H1 (cell line): ENCODE measurements at regions not wholly inside any gene's neighbourhood (a gene's known extent, or its start where the extent isn't known, plus 50 kb on each side); places are given as distances from the start of the nearest gene placed in this dataset.

Experiments
- CTCF ChIA-PET: fragments of 300-600 bp; sonication (Branson Sonifier 250); formaldehyde crosslinking; loops from one replicate; lab custom pipeline; 2021; ENCODE audit not compliant: partially characterized antibody; lab: Charles Lee
- POLR2A ChIA-PET: fragments of 300-600 bp; sonication (Branson Sonifier 250); formaldehyde crosslinking; loops from one replicate; lab custom pipeline; 2021; ENCODE audit warnings: inconsistent platforms; ENCODE audit not compliant: partially characterized antibody; lab: Charles Lee
- DNase-seq, 2 experiments: peaks; one replicate each; pipeline versions ENCODE4 v3.0.0 to v3.0.0-alpha.2; 2010 to 2022; ENCODE audit warnings: low spot score in 2 of 2, low read depth in 1 of 2, mixed read lengths in 1 of 2
- FAIRE-seq: peaks from 2 replicates; lab custom pipeline; 2011; peaks lifted over from hg19 to GRCh38; lab: Jason Lieb, UNC
- H2AFZ ChIP-seq: 2 replicates; pipeline ENCODE4 v1.8.1; 2012; ENCODE audit warnings: low read length, inconsistent platforms
- H2AK5ac ChIP-seq: 2 replicates; pipeline ENCODE4 v1.6.1; 2013; ENCODE audit warnings: low read depth, low read length
- H2BK120ac ChIP-seq: replicated peaks from 2 replicates; pipeline ENCODE3; 2013; ENCODE audit warnings: low read depth, low read length, inconsistent platforms
- H2BK12ac ChIP-seq: 2 replicates; pipeline ENCODE4 v1.6.1; 2013; ENCODE audit warnings: low read depth, low read length
- H2BK15ac ChIP-seq: 2 replicates; pipeline ENCODE4 v1.6.1; 2013; ENCODE audit warnings: low read length
- H2BK20ac ChIP-seq: 2 replicates; pipeline ENCODE4 v1.6.1; 2013; ENCODE audit warnings: low read length
- H2BK5ac ChIP-seq: 2 replicates; pipeline ENCODE4 v1.6.1; 2013; ENCODE audit warnings: low read depth, low read length
- H3K14ac ChIP-seq: 2 replicates; pipeline ENCODE4 v1.6.1; 2013; ENCODE audit warnings: inconsistent platforms; ENCODE audit not compliant: insufficient read length
- H3K18ac ChIP-seq: 2 replicates; pipeline ENCODE4 v1.6.1; 2013; ENCODE audit warnings: low read length; ENCODE audit errors: extremely low read depth
- H3K23ac ChIP-seq: 2 replicates; pipeline ENCODE4 v1.6.1; 2013; ENCODE audit warnings: inconsistent platforms; ENCODE audit not compliant: insufficient read length
- H3K23me2 ChIP-seq: 2 replicates; pipeline ENCODE4 v1.6.1; 2013; ENCODE audit warnings: low read depth, low read length
- H3K27ac ChIP-seq: 2 replicates; pipeline ENCODE4 v1.6.1; 2011; ENCODE audit warnings: low read depth, low read length, inconsistent platforms
- H3K27me3 ChIP-seq, 4 experiments: replicated peaks in 1 of 4; 1 replicate in 1 of 4; 2 replicates in 3 of 4; pipeline versions ENCODE4 v1.6.1 to v1.8.1; 2011 to 2013; ENCODE audit warnings: low read length in 3 of 4, mild to moderate bottlenecking in 3 of 4, inconsistent platforms in 2 of 4, mixed read lengths in 2 of 4, moderate library complexity in 1 of 4; ENCODE audit not compliant: control insufficient read depth in 3 of 4, insufficient read depth in 3 of 4; ENCODE audit errors: extremely low read depth in 1 of 4
- H3K36me3 ChIP-seq, 4 experiments: 2 replicates each; pipeline versions ENCODE4 v1.6.1 to v1.8.1; 2011 to 2013; ENCODE audit warnings: mild to moderate bottlenecking in 4 of 4, low read length in 3 of 4, moderate library complexity in 2 of 4, control low read depth in 1 of 4, inconsistent platforms in 1 of 4; ENCODE audit not compliant: insufficient read depth in 4 of 4, control insufficient read depth in 2 of 4
- H3K4ac ChIP-seq: replicated peaks from 2 replicates; pipeline ENCODE3; 2013; ENCODE audit warnings: low read length, low read depth, mixed read lengths, inconsistent platforms; ENCODE audit not compliant: insufficient read length
- H3K4me1 ChIP-seq, 4 experiments: replicated peaks in 1 of 4; 1 replicate in 1 of 4; 2 replicates in 3 of 4; pipeline versions ENCODE4 v1.6.1 to v1.8.1; 2011 to 2013; ENCODE audit warnings: low read length in 3 of 4, inconsistent platforms in 2 of 4, mixed read lengths in 1 of 4; ENCODE audit not compliant: insufficient read depth in 4 of 4, control insufficient read depth in 3 of 4
- H3K4me2 ChIP-seq, 2 experiments: 2 replicates each; pipeline versions ENCODE4 v1.6.1 to v1.8.1; 2011 to 2013; ENCODE audit warnings: low read depth in 2 of 2, low read length in 2 of 2, control low read depth in 1 of 2, inconsistent platforms in 1 of 2, mild to moderate bottlenecking in 1 of 2; ENCODE audit not compliant: insufficient read depth in 1 of 2
- H3K4me3 ChIP-seq, 4 experiments: fragments of 200-600, 300-600 bp in 1 of 4; sonication (generic), shearing (Covaris generic), sonication (Bioruptor Twin) in 1 of 4; 2 replicates each; pipeline versions ENCODE4 v1.5.1 to v1.8.1; 2011 to 2016; ENCODE audit warnings: low read length in 4 of 4, low read depth in 3 of 4, control low read depth in 2 of 4, inconsistent platforms in 2 of 4, mild to moderate bottlenecking in 2 of 4, mixed read lengths in 1 of 4, moderate library complexity in 1 of 4; ENCODE audit not compliant: insufficient read depth in 2 of 4; ENCODE audit errors: extremely low read depth in 1 of 4
- H3K56ac ChIP-seq: replicated peaks from 2 replicates; pipeline ENCODE3; 2013; ENCODE audit warnings: low read depth, mild to moderate bottlenecking, mixed read lengths, low read length, inconsistent platforms; ENCODE audit not compliant: insufficient read length
- H3K79me1 ChIP-seq: 2 replicates; pipeline ENCODE4 v1.6.1; 2013; ENCODE audit warnings: low read depth, low read length, control low read depth
- H3K79me2 ChIP-seq, 2 experiments: 2 replicates each; pipeline versions ENCODE4 v1.6.1 to v1.8.1; 2012 to 2013; ENCODE audit warnings: low read length in 2 of 2, mild to moderate bottlenecking in 2 of 2, inconsistent platforms in 1 of 2; ENCODE audit not compliant: insufficient read depth in 2 of 2, control insufficient read depth in 1 of 2
- H3K9ac ChIP-seq, 4 experiments: replicated peaks in 1 of 4; 1 replicate in 1 of 4; 2 replicates in 3 of 4; pipeline versions ENCODE4 v1.6.1 to v1.8.1; 2011 to 2013; ENCODE audit warnings: low read depth in 3 of 4, low read length in 3 of 4, control low read depth in 2 of 4, mild to moderate bottlenecking in 2 of 4, moderate library complexity in 2 of 4, inconsistent platforms in 1 of 4; ENCODE audit errors: extremely low read depth in 1 of 4
- H3K9me3 ChIP-seq, 2 experiments: 2 replicates each; pipeline versions ENCODE4 v1.6.1 to v1.8.1; 2012 to 2013; ENCODE audit warnings: mild to moderate bottlenecking in 2 of 2, moderate library complexity in 2 of 2, control low read depth in 1 of 2, inconsistent platforms in 1 of 2, low read depth in 1 of 2, low read length in 1 of 2, mixed read lengths in 1 of 2; ENCODE audit not compliant: insufficient read depth in 2 of 2
- H4K20me1 ChIP-seq, 2 experiments: replicated peaks in 1 of 2; 2 replicates each; pipeline versions ENCODE3 to v1.8.1; 2011 to 2013; ENCODE audit warnings: inconsistent platforms in 2 of 2, low read length in 2 of 2, mild to moderate bottlenecking in 1 of 2; ENCODE audit not compliant: insufficient read depth in 2 of 2, control insufficient read depth in 1 of 2
- H4K5ac ChIP-seq: 2 replicates; pipeline ENCODE4 v1.6.1; 2013; ENCODE audit warnings: low read length, low read depth, mixed read lengths, inconsistent platforms; ENCODE audit not compliant: insufficient read length
- H4K8ac ChIP-seq: 2 replicates; pipeline ENCODE4 v1.8.0; 2013; ENCODE audit warnings: mild to moderate bottlenecking, moderate library complexity, low read length, inconsistent platforms; ENCODE audit not compliant: insufficient read depth; ENCODE audit errors: extremely low read depth
- H4K91ac ChIP-seq: replicated peaks from 2 replicates; pipeline ENCODE3; 2013; ENCODE audit warnings: low read length, mixed read lengths, inconsistent platforms; ENCODE audit not compliant: insufficient read length
- HDAC2 ChIP-seq, 2 experiments: fragments of 300-600 bp in 1 of 2; sonication (generic) in 1 of 2; IDR thresholded peaks; 2 replicates each; pipeline ENCODE4 v1.6.1; 2011 to 2012; ENCODE audit warnings: low read depth in 2 of 2, low read length in 2 of 2, mild to moderate bottlenecking in 2 of 2, moderate library complexity in 2 of 2, borderline replicate concordance in 1 of 2, inconsistent platforms in 1 of 2
- NRF1 ChIP-seq: IDR thresholded peaks from 2 replicates; pipeline ENCODE4 v1.6.1; 2011; ENCODE audit warnings: mild to moderate bottlenecking, low read depth, low read length, improper control_type of control experiment
- SP2 ChIP-seq: IDR thresholded peaks from 2 replicates; pipeline ENCODE4 v1.6.1; 2012; ENCODE audit warnings: mild to moderate bottlenecking, low read length, inconsistent platforms
- WGBS, 2 experiments: shearing (Covaris generic) in 1 of 2; methylation state at CpG; one replicate each; pipeline versions ENCODE4 v1.1.6 to v1.1.7; 2013 to 2015; ENCODE audit warnings: low lambda C conversion rate in 2 of 2, mixed read lengths in 2 of 2, inconsistent platforms in 1 of 2, low coverage in 1 of 2, missing lambda C conversion rate in 1 of 2; ENCODE audit not compliant: insufficient replicate concordance in 2 of 2, insufficient coverage in 1 of 2, insufficient read length in 1 of 2; ENCODE audit errors: extremely low coverage in 1 of 2, missing lambda C conversion rate in 1 of 2; 5-methylcytosine and 5-hydroxymethylcytosine counted together

DNA sequence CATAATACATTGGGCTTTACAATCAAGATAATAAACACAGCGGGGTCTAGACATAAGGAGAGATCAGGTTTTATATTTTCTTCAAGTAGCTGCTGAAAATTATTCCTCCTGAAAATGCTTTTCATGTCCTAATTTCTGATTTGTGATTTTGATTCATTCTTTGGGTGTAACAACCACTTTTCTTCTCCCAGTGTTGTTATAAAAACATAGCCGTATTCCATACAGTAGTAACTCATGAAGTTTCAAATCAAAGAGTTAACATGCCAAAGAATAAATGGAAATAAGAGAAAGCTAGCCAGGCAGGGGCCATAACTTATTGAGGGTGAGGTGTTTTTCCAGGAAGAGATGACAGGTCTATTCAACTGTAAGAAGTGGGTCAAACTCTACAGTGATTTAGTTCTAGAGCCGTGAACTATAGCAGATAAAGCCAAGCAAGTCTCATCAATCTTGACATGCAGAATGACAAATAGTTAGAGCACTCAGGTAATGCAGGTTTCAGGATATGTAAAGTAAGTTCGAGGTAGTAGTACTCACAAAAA, 934.4 kb upstream of the SLITRK1 start:
- Histone ChIP-seq H3K36me3 (no peaks in the 10 kb centered on the region), H3K27me3 (no peaks in the 10 kb centered on the region), H4K8ac (no peak overlapping the region), H2AK5ac (no peak overlapping the region), H2BK5ac (no peak overlapping the region), H3K4ac (no peak overlapping the region), H3K23ac (no peak overlapping the region), H2AFZ (peak overlapping the region; percentile 13; the same call in 1 of the 2 replicates), H3K4me1 (peaks cover 0 to 3% (median 0%) of the 10 kb centered on the region in 4 experiments; a peak in 1 of 7 replicates), H2BK20ac (no peak overlapping the region), H3K56ac (no peak overlapping the region), H3K9me3 (no peaks in the 10 kb centered on the region), H3K4me2 (no peak overlapping the region), H2BK120ac (no peak overlapping the region), H3K4me3 (no peak overlapping the region), H2BK12ac (no peak overlapping the region), H3K79me1 (no peaks in the 10 kb centered on the region), H3K79me2 (no peaks in the 10 kb centered on the region), H3K9ac (no peak overlapping the region), H3K27ac (no peak overlapping the region), H4K91ac (no peak overlapping the region), H3K23me2 (no peaks in the 10 kb centered on the region), H4K5ac (no peak overlapping the region), H2BK15ac (no peak overlapping the region), H4K20me1 (no peaks in the 10 kb centered on the region), H3K18ac (no peak overlapping the region), H3K14ac (no peak overlapping the region)
- ChIA-PET POLR2A (no interaction called here), CTCF (no interaction called here)
- FAIRE-seq (no peak), DNase-seq (no peak)
- 82% methylated on average over 4 of the region's 4 CpGs; no CpG with 5 or more reads in 1 of the 2 experiments for WGBS, 2 experiments
- TF ChIP-seq HDAC2 (IDR thresholded peaks at IDR 0.05; ENCODE audit: borderline replicate concordance in 1 of 2, low read depth in 2 of 2, low read length in 2 of 2): no peak
- TF ChIP-seq SP2: no peak
- no peak for TF ChIP-seq NRF1
